Astrocyte of the cerebellum (primary cell): ENCODE measurements at regions not wholly inside any gene's neighbourhood (a gene's known extent, or its start where the extent isn't known, plus 50 kb on each side); places are given as distances from the start of the nearest gene placed in this dataset.

Experiments
- DNase-seq: peaks from one replicate; pipeline ENCODE4 v3.0.0-alpha.2; 2011; ENCODE audit warnings: low read depth
- H3K4me3 ChIP-seq: 2 replicates; pipeline ENCODE4 v1.5.1; 2011; ENCODE audit warnings: mild to moderate bottlenecking, low read depth, low read length, moderate library complexity
- CTCF ChIP-seq: IDR thresholded peaks from 2 replicates; pipeline ENCODE4 v1.5.1; 2012; ENCODE audit warnings: low read length, low read depth, moderate library complexity, mild to moderate bottlenecking; ENCODE audit errors: missing control alignments
- in situ Hi-C: cut with HindIII; loops from 2 replicates; pipeline ENCODE4 v1.10.0; 2017; ENCODE audit warnings: low sequenced_read_pairs

GRCh38 chr6:71642793-71643192 is 243.6 kb upstream of the RIMS1 start:
- in situ Hi-C loops: loop anchor here (25.0 kb wide), 1 partner anchor 420 kb away; no protein-coding TSS in a partner anchor
- no peak for DNase-seq

GRCh38 chr6:71645299-71645698 is 241.1 kb upstream of the RIMS1 start:
- no peak overlapping the region for H3K4me3 ChIP-seq
- in situ Hi-C loops: loop anchor here (25.0 kb wide), 1 partner anchor 417 kb away; no protein-coding TSS in a partner anchor
- no peak for TF ChIP-seq CTCF
- no peak for DNase-seq

More at GRCh38 chr6:71642793-71643192, 243.6 kb upstream of the RIMS1 start:
- H3K4me3 ChIP-seq: no peak overlapping the region
- TF ChIP-seq CTCF: no peak

GRCh38 chr6:71649915-71650314 is 236.4 kb upstream of the RIMS1 start:
- no peak for DNase-seq
- TF ChIP-seq CTCF: no peak
- H3K4me3 ChIP-seq: no peak overlapping the region
- in situ Hi-C loops: loop anchor here (25.0 kb wide), 1 partner anchor 412 kb away; no protein-coding TSS in a partner anchor

- in situ Hi-C loops: no loop called here
- no peak overlapping the region for H3K4me3 ChIP-seq
- TF ChIP-seq CTCF: no peak
- no peak for DNase-seq
These were observed 234.7 kb upstream of the RIMS1 start for GRCh38 chr6:71651636-71652035.

- no peak overlapping the region for H3K4me3 ChIP-seq
- TF ChIP-seq CTCF: no peak
- in situ Hi-C loops: no loop called here
- DNase-seq: no peak
These were observed 230.2 kb upstream of the RIMS1 start for GRCh38 chr6:71656121-71656520.

GRCh38 chr6:71665931-71666330 is 220.4 kb upstream of the RIMS1 start:
- TF ChIP-seq CTCF: no peak
- in situ Hi-C loops: no loop called here
- no peak for DNase-seq
- no peak overlapping the region for H3K4me3 ChIP-seq

GRCh38 chr6:71672876-71673275 is 213.5 kb upstream of the RIMS1 start:
- no peak overlapping the region for H3K4me3 ChIP-seq
- in situ Hi-C loops: no loop called here
- DNase-seq: no peak
- TF ChIP-seq CTCF: no peak
